Breast epithelium (tissue), 3 donors: ENCODE measurements at regions not wholly inside any gene's neighbourhood (a gene's known extent, or its start where the extent isn't known, plus 50 kb on each side); places are given as distances from the start of the nearest gene placed in this dataset.

Source experiments
- CTCF ChIP-seq, 3 donors: fragments of 450-650 bp; IDR thresholded peaks; one replicate each; pipeline ENCODE4 v1.5.1; 2016 to 2017; ENCODE audit warnings: antibody characterized with exemption in 3 of 3, mild to moderate bottlenecking in 3 of 3, moderate library complexity in 3 of 3
- POLR2A ChIP-seq: fragments of 450-650 bp; IDR thresholded peaks from one replicate; pipeline ENCODE4 v1.6.1; 2016; ENCODE audit warnings: antibody characterized with exemption, mild to moderate bottlenecking, moderate library complexity

GRCh38 chr3:111480091-111480490 is 61.9 kb upstream of the CD96 start:
- no peak for TF ChIP-seq CTCF (IDR thresholded peaks at IDR 0.05)
- TF ChIP-seq POLR2A: no peak
